A673 (cell line): ENCODE measurements at regions not wholly inside any gene's neighbourhood (a gene's known extent, or its start where the extent isn't known, plus 50 kb on each side); places are given as distances from the start of the nearest gene placed in this dataset.

Experiments
- BruUV-seq: library from RNA; stranded (reverse); fragments of 400-500 nt; replicated peaks from 2 replicates; lab custom pipeline; 2021; lab: Mats Ljungman, UMichigan
- CTCF ChIA-PET: fragments of 300-600 bp; sonication (Branson Sonifier 250); formaldehyde crosslinking; loops from one replicate; lab custom pipeline; 2022; ENCODE audit warnings: antibody characterized with exemption; lab: Charles Lee
- POLR2A ChIA-PET: fragments of 300-600 bp; sonication (Branson Sonifier 250); formaldehyde crosslinking; loops from one replicate; lab custom pipeline; 2022; ENCODE audit warnings: antibody characterized with exemption; ENCODE audit not compliant: low non-redundant PET; lab: Charles Lee
- DNase-seq: peaks from one replicate; pipeline ENCODE4 v3.0.0-alpha.2; 2015; ENCODE audit warnings: low spot score
- H3K27ac ChIP-seq: fragments of 200-600 bp; sonication (generic); 2 replicates; pipeline ENCODE4 v1.5.1; 2016; ENCODE audit warnings: mixed run types, low read depth, mild to moderate bottlenecking, mixed read lengths, antibody characterized with exemption, low read length; ENCODE audit not compliant: poor library complexity, severe bottlenecking
- H3K27me3 ChIP-seq: fragments of 200-600 bp; sonication (generic); replicated peaks from 2 replicates; pipeline ENCODE4 v1.6.1; 2017; ENCODE audit warnings: mixed run types, low read depth, mild to moderate bottlenecking, mixed read lengths, antibody characterized with exemption, low read length; ENCODE audit not compliant: insufficient read depth, poor library complexity
- H3K36me3 ChIP-seq: fragments of 200-600 bp; sonication (generic); 2 replicates; pipeline ENCODE4 v1.6.1; 2016; ENCODE audit warnings: mixed run types, mild to moderate bottlenecking, mixed read lengths, antibody characterized with exemption, low read length; ENCODE audit not compliant: insufficient read depth, poor library complexity, severe bottlenecking
- H3K4me1 ChIP-seq: fragments of 200-600 bp; sonication (generic); 2 replicates; pipeline ENCODE4 v1.6.1; 2017; ENCODE audit warnings: mixed run types, mild to moderate bottlenecking, mixed read lengths, antibody characterized with exemption, low read length; ENCODE audit not compliant: insufficient read depth, poor library complexity, severe bottlenecking
- H3K4me3 ChIP-seq: fragments of 200-600 bp; sonication (generic); 2 replicates; pipeline ENCODE4 v1.5.1; 2016; ENCODE audit warnings: low read depth, mixed run types, mild to moderate bottlenecking, mixed read lengths, low read length; ENCODE audit not compliant: poor library complexity, severe bottlenecking
- H3K9me3 ChIP-seq: fragments of 200-600 bp; sonication (generic); 2 replicates; pipeline ENCODE4 v1.6.1; 2016; ENCODE audit warnings: mixed run types, low read depth, mild to moderate bottlenecking, mixed read lengths, antibody characterized with exemption, low read length; ENCODE audit not compliant: poor library complexity, severe bottlenecking
- CTCF ChIP-seq: fragments of 300-800, 200-600 bp; sonication (generic); conservative IDR thresholded peaks from 2 replicates; pipeline ENCODE4 v1.5.1; 2017; ENCODE audit warnings: low read depth, mild to moderate bottlenecking, antibody characterized with exemption, low read length, moderate library complexity, mixed read lengths
- EZH2 ChIP-seq: fragments of 200-600 bp; sonication (generic); IDR thresholded peaks from 2 replicates; pipeline ENCODE4 v1.6.1; 2017; ENCODE audit warnings: borderline replicate concordance, low read depth, mild to moderate bottlenecking, mixed read lengths, antibody characterized with exemption, low read length; ENCODE audit not compliant: poor library complexity, severe bottlenecking
- intact Hi-C: fragments of 100-400 bp; cut with micrococcal nuclease; formaldehyde crosslinking; loops from one replicate; pipeline ENCODE4 v1.10.0; 2022; ENCODE audit not compliant: unreplicated experiment

DNA sequence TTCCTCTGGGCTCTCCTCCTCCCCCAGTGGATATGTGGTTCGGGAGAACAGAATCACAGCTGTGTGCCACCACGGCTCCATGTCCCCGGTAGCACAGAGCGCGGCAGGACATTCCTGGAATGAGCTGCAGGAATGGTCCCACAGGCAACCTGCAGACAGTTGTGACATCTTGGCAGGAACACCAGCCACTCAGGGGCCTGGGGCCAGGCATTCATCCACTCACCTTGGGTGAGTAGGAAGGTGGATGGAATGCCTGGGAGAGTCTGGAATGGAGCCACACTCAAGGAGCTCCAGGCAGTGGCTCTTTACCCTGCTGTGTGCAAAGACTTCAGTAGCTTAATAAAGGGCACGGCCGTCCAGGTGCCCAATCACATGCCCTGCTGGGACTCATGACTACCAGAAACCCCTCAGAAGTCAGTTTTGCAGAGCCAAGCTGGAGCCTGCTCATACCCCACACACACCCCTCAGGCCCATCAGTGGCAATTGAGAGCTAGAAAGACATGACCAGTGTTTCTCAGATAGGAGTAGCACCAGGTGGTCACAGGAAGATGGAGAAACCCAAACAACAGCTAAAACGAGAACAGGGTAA lies 117.3 kb upstream of the PRR20G start:
- H3K4me1 ChIP-seq, result no peaks in the 10 kb centered on the region
- DNase-seq, result no peak
- intact Hi-C loops, result no loop called here
- ChIA-PET CTCF (no interaction called here), POLR2A (no interaction called here)
- BruUV-seq, result no TSS peak
- H3K36me3 ChIP-seq, result no peaks in the 10 kb centered on the region
- H3K4me3 ChIP-seq, result no peak overlapping the region
- no peaks in the 10 kb centered on the region for H3K27me3 ChIP-seq
- no peaks in the 10 kb centered on the region for H3K9me3 ChIP-seq
- H3K27ac ChIP-seq, result no peak overlapping the region
- TF ChIP-seq EZH2, result no peak
- TF ChIP-seq CTCF, result no peak

GRCh38 chr3:127404221-127405009 lies 116.6 kb upstream of the PRR20G start:
- no peak for TF ChIP-seq CTCF
- no peak for TF ChIP-seq EZH2
- CTCF ChIA-PET, result no interaction called here
- POLR2A ChIA-PET, result no interaction called here
- Histone ChIP-seq H3K36me3 (no peaks in the 10 kb centered on the region), H3K27ac (no peak overlapping the region), H3K4me1 (no peaks in the 10 kb centered on the region), H3K4me3 (no peak overlapping the region), H3K27me3 (no peaks in the 10 kb centered on the region), H3K9me3 (no peaks in the 10 kb centered on the region)
- no peak for DNase-seq
- no TSS peak for BruUV-seq
- intact Hi-C loops, result no loop called here

- H3K27ac ChIP-seq, result no peak overlapping the region
- H3K9me3 ChIP-seq, result no peaks in the 10 kb centered on the region
- no peak for TF ChIP-seq EZH2
- TF ChIP-seq CTCF, result no peak
- DNase-seq, result no peak
- H3K36me3 ChIP-seq, result no peaks in the 10 kb centered on the region
- intact Hi-C loops, result no loop called here
- H3K4me1 ChIP-seq, result no peaks in the 10 kb centered on the region
- no peaks in the 10 kb centered on the region for H3K27me3 ChIP-seq
- no TSS peak for BruUV-seq
- CTCF ChIA-PET, result no interaction called here
- POLR2A ChIA-PET, result no interaction called here
- H3K4me3 ChIP-seq, result no peak overlapping the region
These were observed 115.9 kb upstream of the PRR20G start for GRCh38 chr3:127403795-127404194.
